ENCODE measurements at regions not wholly inside any gene's neighbourhood (a gene's known extent, or its start where the extent isn't known, plus 50 kb on each side); places are given as distances from the start of the nearest gene placed in this dataset.

DNA sequence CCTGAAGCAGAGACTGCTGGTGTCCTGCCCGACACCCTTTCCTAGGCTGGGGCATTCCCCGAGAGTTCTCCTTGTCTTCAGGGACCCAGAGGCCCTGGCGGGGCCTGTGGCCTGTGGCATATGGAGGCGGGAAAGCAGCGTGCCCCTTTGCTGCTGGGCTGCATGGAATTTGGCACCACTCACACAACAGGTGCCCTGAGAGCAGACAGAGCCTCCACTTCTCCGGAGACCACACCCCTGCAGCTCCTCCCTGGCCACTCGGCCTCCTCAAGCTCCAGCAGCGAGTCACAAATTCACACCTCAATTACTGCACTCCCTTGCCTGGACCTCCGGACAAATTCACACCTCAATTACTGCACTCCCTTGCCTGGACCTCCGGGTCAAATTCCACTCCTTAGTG, 1375.2 kb downstream of the TBC1D22A start:
- TF ChIP-seq, protein P1, sequence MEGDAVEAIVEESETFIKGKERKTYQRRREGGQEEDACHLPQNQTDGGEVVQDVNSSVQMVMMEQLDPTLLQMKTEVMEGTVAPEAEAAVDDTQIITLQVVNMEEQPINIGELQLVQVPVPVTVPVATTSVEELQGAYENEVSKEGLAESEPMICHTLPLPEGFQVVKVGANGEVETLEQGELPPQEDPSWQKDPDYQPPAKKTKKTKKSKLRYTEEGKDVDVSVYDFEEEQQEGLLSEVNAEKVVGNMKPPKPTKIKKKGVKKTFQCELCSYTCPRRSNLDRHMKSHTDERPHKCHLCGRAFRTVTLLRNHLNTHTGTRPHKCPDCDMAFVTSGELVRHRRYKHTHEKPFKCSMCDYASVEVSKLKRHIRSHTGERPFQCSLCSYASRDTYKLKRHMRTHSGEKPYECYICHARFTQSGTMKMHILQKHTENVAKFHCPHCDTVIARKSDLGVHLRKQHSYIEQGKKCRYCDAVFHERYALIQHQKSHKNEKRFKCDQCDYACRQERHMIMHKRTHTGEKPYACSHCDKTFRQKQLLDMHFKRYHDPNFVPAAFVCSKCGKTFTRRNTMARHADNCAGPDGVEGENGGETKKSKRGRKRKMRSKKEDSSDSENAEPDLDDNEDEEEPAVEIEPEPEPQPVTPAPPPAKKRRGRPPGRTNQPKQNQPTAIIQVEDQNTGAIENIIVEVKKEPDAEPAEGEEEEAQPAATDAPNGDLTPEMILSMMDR (IDR thresholded peaks at IDR 0.05): no peak
- no peak for TF ChIP-seq POLR2A (IDR thresholded peaks at IDR 0.05)

All from adrenal gland (tissue), 5 donors.